GM12872 (cell line): ENCODE measurements at regions not wholly inside any gene's neighbourhood (a gene's known extent, or its start where the extent isn't known, plus 50 kb on each side); places are given as distances from the start of the nearest gene placed in this dataset.

Experiments
- CTCF ChIP-seq: IDR thresholded peaks from 3 replicates; pipeline ENCODE4 v1.5.1; 2011; ENCODE audit warnings: low read depth, mild to moderate bottlenecking, low read length, moderate library complexity; ENCODE audit not compliant: insufficient read depth

- no peak for TF ChIP-seq CTCF
These were observed 586.4 kb upstream of the TMPRSS15 start for GRCh38 chr21:18989953-18990495.

- TF ChIP-seq CTCF = no peak
These were observed 588.3 kb upstream of the TMPRSS15 start for GRCh38 chr21:18991846-18992245.

DNA sequence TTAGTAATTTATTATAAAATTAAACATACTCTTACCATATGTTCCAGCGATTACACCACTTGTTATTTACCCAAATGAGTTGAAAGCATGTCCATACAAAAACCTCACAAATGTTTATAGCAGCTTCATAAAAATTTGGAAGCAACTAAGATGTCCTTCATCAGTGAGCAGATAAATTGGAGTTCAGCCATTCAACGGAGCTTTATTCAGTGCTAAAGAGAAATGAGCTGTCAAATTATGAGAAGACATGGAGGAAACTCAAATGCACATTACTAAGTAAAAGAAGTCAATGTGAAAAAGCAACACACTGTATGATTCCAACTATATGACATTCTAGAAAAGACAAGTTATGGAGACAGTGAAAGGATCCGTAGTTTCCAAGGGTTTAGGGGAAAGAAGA, 606.7 kb upstream of the TMPRSS15 start:
- TF ChIP-seq CTCF = no peak

DNA sequence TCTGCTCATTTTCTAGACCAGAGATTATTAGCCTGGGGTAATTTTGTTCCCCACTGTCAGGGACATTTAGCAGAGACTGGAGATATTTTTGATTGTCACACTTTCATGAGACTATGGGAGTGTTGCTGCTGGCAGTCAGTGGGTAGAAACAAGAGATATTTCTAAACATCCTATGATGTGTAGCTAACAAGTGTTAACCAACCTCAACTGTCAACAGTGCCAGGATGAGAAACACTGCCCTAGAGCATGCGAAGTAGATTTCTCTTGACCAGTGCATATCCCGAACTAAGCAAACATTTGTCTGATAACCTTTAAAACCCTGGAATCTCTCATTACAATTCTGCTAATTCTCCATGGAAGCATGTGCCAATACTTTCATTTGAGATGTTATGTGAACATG, 607.4 kb upstream of the TMPRSS15 start:
- no peak for TF ChIP-seq CTCF

GRCh38 chr21:19011451-19011850, 607.9 kb upstream of the TMPRSS15 start:
- no peak for TF ChIP-seq CTCF

- no peak for TF ChIP-seq CTCF
These were observed 610.3 kb upstream of the TMPRSS15 start for GRCh38 chr21:19013916-19014315.

- TF ChIP-seq CTCF = no peak
These were observed 614.9 kb upstream of the TMPRSS15 start for GRCh38 chr21:19018529-19018928.
